ENCODE measurements at regions not wholly inside any gene's neighbourhood (a gene's known extent, or its start where the extent isn't known, plus 50 kb on each side); places are given as distances from the start of the nearest gene placed in this dataset.

DNA sequence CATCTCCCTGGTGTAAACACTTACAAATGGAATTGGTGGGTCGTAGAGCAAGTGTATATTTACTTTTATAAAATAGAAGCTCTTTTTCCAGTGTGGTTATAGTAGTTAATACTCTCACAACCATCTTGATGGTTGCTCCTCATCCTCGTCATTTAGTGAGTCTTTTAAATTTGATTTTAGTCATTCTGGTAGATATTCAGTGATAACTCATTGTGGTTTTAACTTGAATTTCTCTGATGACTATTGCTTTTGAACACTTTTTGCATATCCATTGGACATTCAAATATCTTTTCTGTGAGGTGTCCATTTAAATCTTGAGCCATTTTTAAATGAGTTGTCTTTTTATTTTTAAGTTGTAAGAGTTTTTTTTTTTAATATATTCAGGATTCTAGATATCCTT, 189.2 kb upstream of the PHACTR1 start:
- Histone ChIP-seq H2AFZ (ENCODE audit: low read length) (no peak overlapping the region), H4K20me1 (ENCODE audit: control insufficient read depth, extremely low read depth, insufficient read depth, low read length) (no peaks in the 10 kb centered on the region), H3K4me2 (ENCODE audit: extremely low read depth, insufficient read depth, low read length) (no peak overlapping the region), H3K27ac (ENCODE audit: insufficient read depth, low read length) (no peak overlapping the region), H3K79me2 (ENCODE audit: control insufficient read depth, insufficient read depth, low read length) (no peaks in the 10 kb centered on the region), H3K4me1 (ENCODE audit: control insufficient read depth, extremely low read depth, insufficient read depth, low read length) (no peaks in the 10 kb centered on the region), H3K9ac (ENCODE audit: insufficient read depth, low read length) (no peak overlapping the region), H3K36me3 (ENCODE audit: control insufficient read depth, insufficient read depth, low read length) (no peaks in the 10 kb centered on the region), H3K4me3 (replicated peaks in 1 of 4; ENCODE audit: control extremely low read depth in 1 of 4, insufficient read depth in 1 of 4, low read depth in 3 of 4, low read length in 4 of 4) (no peak overlapping the region), H3K27me3 (ENCODE audit: control insufficient read depth, insufficient read depth, low read length) (no peaks in the 10 kb centered on the region), H3K9me3 (ENCODE audit: control insufficient read depth, insufficient read depth, low read depth, low read length) (no peaks in the 10 kb centered on the region)
- DNase-seq (ENCODE audit: low read depth in 2 of 2): peak in 1 of 2 donors; percentile 59
- no peak for TF ChIP-seq EZH2 (IDR thresholded peaks at IDR 0.05; ENCODE audit: low read length, missing control alignments)
- TF ChIP-seq, protein P1, sequence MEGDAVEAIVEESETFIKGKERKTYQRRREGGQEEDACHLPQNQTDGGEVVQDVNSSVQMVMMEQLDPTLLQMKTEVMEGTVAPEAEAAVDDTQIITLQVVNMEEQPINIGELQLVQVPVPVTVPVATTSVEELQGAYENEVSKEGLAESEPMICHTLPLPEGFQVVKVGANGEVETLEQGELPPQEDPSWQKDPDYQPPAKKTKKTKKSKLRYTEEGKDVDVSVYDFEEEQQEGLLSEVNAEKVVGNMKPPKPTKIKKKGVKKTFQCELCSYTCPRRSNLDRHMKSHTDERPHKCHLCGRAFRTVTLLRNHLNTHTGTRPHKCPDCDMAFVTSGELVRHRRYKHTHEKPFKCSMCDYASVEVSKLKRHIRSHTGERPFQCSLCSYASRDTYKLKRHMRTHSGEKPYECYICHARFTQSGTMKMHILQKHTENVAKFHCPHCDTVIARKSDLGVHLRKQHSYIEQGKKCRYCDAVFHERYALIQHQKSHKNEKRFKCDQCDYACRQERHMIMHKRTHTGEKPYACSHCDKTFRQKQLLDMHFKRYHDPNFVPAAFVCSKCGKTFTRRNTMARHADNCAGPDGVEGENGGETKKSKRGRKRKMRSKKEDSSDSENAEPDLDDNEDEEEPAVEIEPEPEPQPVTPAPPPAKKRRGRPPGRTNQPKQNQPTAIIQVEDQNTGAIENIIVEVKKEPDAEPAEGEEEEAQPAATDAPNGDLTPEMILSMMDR (conservative IDR thresholded peaks at IDR 0.05 in 1 of 2, IDR thresholded peaks at IDR 0.05 in 1 of 2; ENCODE audit: low read depth in 1 of 2, low read length in 2 of 2): no peak

DNA sequence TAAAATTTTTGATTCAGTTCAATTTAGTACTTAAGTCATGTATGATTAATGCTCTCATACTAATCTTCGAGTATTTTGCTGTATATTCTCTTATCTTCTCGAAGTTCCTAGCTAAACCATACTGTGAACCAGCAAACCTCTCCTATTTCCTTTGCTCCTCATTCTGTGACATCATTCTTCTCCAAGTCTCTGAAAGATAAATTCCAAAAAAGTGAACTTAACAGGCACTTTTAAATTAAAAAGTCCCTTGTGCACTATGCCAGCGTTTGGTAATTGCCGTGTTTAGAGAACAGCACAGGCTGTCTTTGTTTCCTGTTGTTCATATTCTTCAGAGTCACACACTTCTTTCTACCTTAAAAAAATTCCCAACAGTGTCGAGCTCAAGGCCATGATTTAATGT, 188.4 kb upstream of the PHACTR1 start:
- DNase-seq (ENCODE audit: low read depth in 2 of 2): no peak
- no peaks in the 10 kb centered on the region for H3K9me3 ChIP-seq (ENCODE audit: control insufficient read depth, insufficient read depth, low read depth, low read length)
- H3K4me3 ChIP-seq (replicated peaks in 1 of 4; ENCODE audit: control extremely low read depth in 1 of 4, insufficient read depth in 1 of 4, low read depth in 3 of 4, low read length in 4 of 4): no peak overlapping the region
- no peak overlapping the region for H3K9ac ChIP-seq (ENCODE audit: insufficient read depth, low read length)
- TF ChIP-seq EZH2 (IDR thresholded peaks at IDR 0.05; ENCODE audit: low read length, missing control alignments): no peak
- TF ChIP-seq, protein P1 (conservative IDR thresholded peaks at IDR 0.05 in 1 of 2, IDR thresholded peaks at IDR 0.05 in 1 of 2; ENCODE audit: low read depth in 1 of 2, low read length in 2 of 2): no peak
- H3K27me3 ChIP-seq (ENCODE audit: control insufficient read depth, insufficient read depth, low read length): no peaks in the 10 kb centered on the region
- H3K36me3 ChIP-seq (ENCODE audit: control insufficient read depth, insufficient read depth, low read length): no peaks in the 10 kb centered on the region
- no peaks in the 10 kb centered on the region for H3K79me2 ChIP-seq (ENCODE audit: control insufficient read depth, insufficient read depth, low read length)
- H2AFZ ChIP-seq (ENCODE audit: low read length): no peak overlapping the region
- H3K27ac ChIP-seq (ENCODE audit: insufficient read depth, low read length): no peak overlapping the region
- no peak overlapping the region for H3K4me2 ChIP-seq (ENCODE audit: extremely low read depth, insufficient read depth, low read length)
- H4K20me1 ChIP-seq (ENCODE audit: control insufficient read depth, extremely low read depth, insufficient read depth, low read length): no peaks in the 10 kb centered on the region
- no peaks in the 10 kb centered on the region for H3K4me1 ChIP-seq (ENCODE audit: control insufficient read depth, extremely low read depth, insufficient read depth, low read length)

DNA sequence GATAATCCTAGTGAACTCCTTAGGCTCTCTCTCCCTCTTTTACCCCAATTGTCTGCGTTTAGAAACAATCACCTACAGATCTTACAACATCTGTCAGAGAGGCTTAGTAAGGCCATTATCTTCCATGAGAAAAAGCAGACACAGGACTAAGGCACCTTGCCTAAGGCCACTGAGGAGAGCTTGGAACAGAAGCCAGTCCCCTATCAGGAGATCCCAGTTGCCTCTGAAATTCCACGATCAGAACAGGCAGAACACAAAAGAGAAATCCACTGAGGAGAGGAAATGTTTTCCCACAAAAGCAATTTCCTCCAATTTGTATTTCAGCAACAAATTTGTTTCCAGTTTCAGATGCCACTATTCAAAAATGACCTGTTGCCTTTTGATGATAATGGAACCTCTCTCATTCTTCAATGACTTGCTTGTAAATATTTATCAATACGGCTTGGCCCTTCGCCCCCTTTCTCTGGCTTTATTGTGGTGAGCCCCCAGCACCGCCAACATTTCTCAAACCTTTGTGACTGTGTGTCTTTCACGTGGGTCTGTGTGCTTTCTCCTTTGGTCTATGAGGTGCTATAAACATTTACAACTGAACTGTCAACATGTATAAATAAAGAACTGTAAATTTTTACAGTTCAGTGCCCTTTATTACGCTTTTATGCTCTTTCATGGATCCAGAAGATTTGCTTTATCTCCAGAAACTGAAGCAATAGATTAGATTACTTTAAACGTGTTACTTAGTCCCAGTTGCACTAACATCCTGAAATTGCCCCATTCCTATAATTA, 187.8 kb upstream of the PHACTR1 start:
- no peaks in the 10 kb centered on the region for H4K20me1 ChIP-seq (ENCODE audit: control insufficient read depth, extremely low read depth, insufficient read depth, low read length)
- H3K4me3 ChIP-seq (replicated peaks in 1 of 4; ENCODE audit: control extremely low read depth in 1 of 4, insufficient read depth in 1 of 4, low read depth in 3 of 4, low read length in 4 of 4): no peak overlapping the region
- H3K27ac ChIP-seq (ENCODE audit: insufficient read depth, low read length): no peak overlapping the region
- no peaks in the 10 kb centered on the region for H3K79me2 ChIP-seq (ENCODE audit: control insufficient read depth, insufficient read depth, low read length)
- no peaks in the 10 kb centered on the region for H3K9me3 ChIP-seq (ENCODE audit: control insufficient read depth, insufficient read depth, low read depth, low read length)
- no peak overlapping the region for H3K4me2 ChIP-seq (ENCODE audit: extremely low read depth, insufficient read depth, low read length)
- H2AFZ ChIP-seq (ENCODE audit: low read length): peak overlapping the region; percentile 16
- H3K27me3 ChIP-seq (ENCODE audit: control insufficient read depth, insufficient read depth, low read length): no peaks in the 10 kb centered on the region
- H3K36me3 ChIP-seq (ENCODE audit: control insufficient read depth, insufficient read depth, low read length): no peaks in the 10 kb centered on the region
- no peaks in the 10 kb centered on the region for H3K4me1 ChIP-seq (ENCODE audit: control insufficient read depth, extremely low read depth, insufficient read depth, low read length)
- TF ChIP-seq, protein P1 (conservative IDR thresholded peaks at IDR 0.05 in 1 of 2, IDR thresholded peaks at IDR 0.05 in 1 of 2; ENCODE audit: low read depth in 1 of 2, low read length in 2 of 2): no peak
- no peak for TF ChIP-seq EZH2 (IDR thresholded peaks at IDR 0.05; ENCODE audit: low read length, missing control alignments)
- no peak overlapping the region for H3K9ac ChIP-seq (ENCODE audit: insufficient read depth, low read length)
- no peak for DNase-seq (ENCODE audit: low read depth in 2 of 2)

Measured in fibroblast of lung (primary cell).